ENCODE measurements at regions not wholly inside any gene's neighbourhood (a gene's known extent, or its start where the extent isn't known, plus 50 kb on each side); places are given as distances from the start of the nearest gene placed in this dataset.

GRCh38 chr2:118530976-118531375 is 316.5 kb downstream of the EN1 start:
- no peak overlapping the region for H3K4me3 Mint-ChIP-seq (ENCODE audit: unreplicated experiment)
- no TSS peak for BruUV-seq (replicated peaks)
- Histone ChIP-seq H3K27me3 (replicated peaks; ENCODE audit: control insufficient read depth, insufficient read depth, low read length) (no peaks in the 10 kb centered on the region), H3K4me3 (ENCODE audit: low read depth, low read length) (no peak overlapping the region), H3K9me3 (no peaks in the 10 kb centered on the region), H3K4me1 (no peaks in the 10 kb centered on the region), H3K36me3 (ENCODE audit: control insufficient read depth, insufficient read depth, low read length) (no peaks in the 10 kb centered on the region)
- H3K27me3 Mint-ChIP-seq (ENCODE audit: insufficient read depth, unreplicated experiment) = peaks cover under 1% of the 10 kb centered on the region
- TF ChIP-seq CTCF (IDR thresholded peaks at IDR 0.05; ENCODE audit: insufficient read depth in 1 of 2, low read depth in 1 of 2, low read length in 1 of 2, severe bottlenecking in 1 of 2, unreplicated experiment in 1 of 2) = no peak
- ChIA-PET POLR2A (no interaction called here), CTCF (no interaction called here)
- no peaks in the 10 kb centered on the region for H3K4me1 Mint-ChIP-seq (ENCODE audit: low read depth, unreplicated experiment)
- no peak for DNase-seq
- no peaks in the 10 kb centered on the region for H3K36me3 Mint-ChIP-seq (ENCODE audit: insufficient read depth, unreplicated experiment)
- intact Hi-C loops (cut with micrococcal nuclease; ENCODE audit: unreplicated experiment) = no loop called here
- H3K27ac Mint-ChIP-seq (ENCODE audit: unreplicated experiment) = no peak overlapping the region
- H3K9me3 Mint-ChIP-seq (ENCODE audit: unreplicated experiment) = no peaks in the 10 kb centered on the region

- Mint-ChIP-seq H3K36me3 (ENCODE audit: insufficient read depth, unreplicated experiment) (no peaks in the 10 kb centered on the region), H3K27me3 (ENCODE audit: insufficient read depth, unreplicated experiment) (peaks cover 3% of the 10 kb centered on the region), H3K27ac (ENCODE audit: unreplicated experiment) (no peak overlapping the region), H3K4me3 (ENCODE audit: unreplicated experiment) (no peak overlapping the region), H3K4me1 (ENCODE audit: low read depth, unreplicated experiment) (no peaks in the 10 kb centered on the region), H3K9me3 (ENCODE audit: unreplicated experiment) (no peaks in the 10 kb centered on the region)
- H3K27me3 ChIP-seq (replicated peaks; ENCODE audit: control insufficient read depth, insufficient read depth, low read length) = no peaks in the 10 kb centered on the region
- H3K4me1 ChIP-seq = no peaks in the 10 kb centered on the region
- CTCF ChIA-PET = no interaction called here
- H3K9me3 ChIP-seq = no peaks in the 10 kb centered on the region
- no peak for DNase-seq
- BruUV-seq (replicated peaks) = no TSS peak
- intact Hi-C loops (cut with micrococcal nuclease; ENCODE audit: unreplicated experiment) = no loop called here
- no peak overlapping the region for H3K4me3 ChIP-seq (ENCODE audit: low read depth, low read length)
- TF ChIP-seq CTCF (IDR thresholded peaks at IDR 0.05; ENCODE audit: insufficient read depth in 1 of 2, low read depth in 1 of 2, low read length in 1 of 2, severe bottlenecking in 1 of 2, unreplicated experiment in 1 of 2) = no peak
- no peaks in the 10 kb centered on the region for H3K36me3 ChIP-seq (ENCODE audit: control insufficient read depth, insufficient read depth, low read length)
- POLR2A ChIA-PET = no interaction called here
These were observed 317.4 kb downstream of the EN1 start for GRCh38 chr2:118529908-118530599.

GRCh38 chr2:118527571-118527970 is 319.9 kb downstream of the EN1 start:
- Histone ChIP-seq H3K9me3 (no peaks in the 10 kb centered on the region), H3K36me3 (ENCODE audit: control insufficient read depth, insufficient read depth, low read length) (no peaks in the 10 kb centered on the region), H3K4me3 (ENCODE audit: low read depth, low read length) (no peak overlapping the region), H3K27me3 (replicated peaks; ENCODE audit: control insufficient read depth, insufficient read depth, low read length) (no peaks in the 10 kb centered on the region), H3K4me1 (no peaks in the 10 kb centered on the region)
- no TSS peak for BruUV-seq (replicated peaks)
- intact Hi-C loops (cut with micrococcal nuclease; ENCODE audit: unreplicated experiment) = no loop called here
- ChIA-PET CTCF (interaction anchor here (1.0 kb wide), 1 partner anchor 354 kb away, joined by 3 read pairs; no protein-coding TSS in a partner anchor), POLR2A (no interaction called here)
- no peaks in the 10 kb centered on the region for H3K9me3 Mint-ChIP-seq (ENCODE audit: unreplicated experiment)
- H3K27ac Mint-ChIP-seq (ENCODE audit: unreplicated experiment) = no peak overlapping the region
- peaks cover 6% of the 10 kb centered on the region for H3K27me3 Mint-ChIP-seq (ENCODE audit: insufficient read depth, unreplicated experiment)
- no peak overlapping the region for H3K4me3 Mint-ChIP-seq (ENCODE audit: unreplicated experiment)
- no peak for TF ChIP-seq CTCF (IDR thresholded peaks at IDR 0.05; ENCODE audit: insufficient read depth in 1 of 2, low read depth in 1 of 2, low read length in 1 of 2, severe bottlenecking in 1 of 2, unreplicated experiment in 1 of 2)
- no peak for DNase-seq
- H3K36me3 Mint-ChIP-seq (ENCODE audit: insufficient read depth, unreplicated experiment) = no peaks in the 10 kb centered on the region
- H3K4me1 Mint-ChIP-seq (ENCODE audit: low read depth, unreplicated experiment) = no peaks in the 10 kb centered on the region

Measured in Caco-2 (cell line).